ENCODE measurements at regions not wholly inside any gene's neighbourhood (a gene's known extent, or its start where the extent isn't known, plus 50 kb on each side); places are given as distances from the start of the nearest gene placed in this dataset.
"Not testable (repeated sequence)": the region's sequence is repeated elsewhere in the genome, so short reads cannot be mapped to it uniquely, and the experiment has no call there.

DNA sequence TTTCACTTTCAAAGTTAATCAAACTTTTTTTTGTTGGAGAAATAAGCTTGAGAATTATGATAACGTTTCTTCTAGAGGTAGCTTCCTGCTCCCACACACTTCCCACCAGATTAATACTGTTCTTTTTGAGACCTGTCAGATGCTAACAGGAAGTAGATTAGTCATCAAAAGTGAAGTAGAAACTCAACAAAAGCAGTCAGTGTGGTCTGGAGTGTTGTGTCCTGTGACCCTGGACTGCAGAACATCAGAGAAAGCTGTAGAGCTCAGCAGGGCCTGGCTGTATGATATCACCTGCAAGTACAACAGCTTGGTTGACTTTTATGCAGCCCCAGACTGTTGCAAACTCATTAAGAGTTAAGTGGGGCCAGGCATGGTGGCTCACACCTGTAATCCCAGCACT, 495.7 kb upstream of the CYLC2 start:
- DNase-seq (ENCODE audit: low spot score), result no peak
- Histone ChIP-seq H3K9me3 (ENCODE audit: low read depth, low read length, poor library complexity, severe bottlenecking) (peaks cover 8% of the 10 kb centered on the region), H3K27ac (ENCODE audit: low read depth, low read length, poor library complexity, severe bottlenecking) (no peak overlapping the region), H3K4me3 (ENCODE audit: low read depth, low read length, poor library complexity, severe bottlenecking) (no peak overlapping the region), H3K4me1 (ENCODE audit: insufficient read depth, low read length, poor library complexity, severe bottlenecking) (no peaks in the 10 kb centered on the region), H3K27me3 (replicated peaks; ENCODE audit: insufficient read depth, low read depth, low read length, poor library complexity) (no peaks in the 10 kb centered on the region), H3K36me3 (ENCODE audit: insufficient read depth, low read length, poor library complexity, severe bottlenecking) (no peaks in the 10 kb centered on the region)
- POLR2A ChIA-PET (ENCODE audit: low non-redundant PET), result no interaction called here
- no TSS peak for BruUV-seq (replicated peaks)
- CTCF ChIA-PET, result no interaction called here
- intact Hi-C loops (cut with micrococcal nuclease; ENCODE audit: unreplicated experiment), result no loop called here
- TF ChIP-seq, protein P1, sequence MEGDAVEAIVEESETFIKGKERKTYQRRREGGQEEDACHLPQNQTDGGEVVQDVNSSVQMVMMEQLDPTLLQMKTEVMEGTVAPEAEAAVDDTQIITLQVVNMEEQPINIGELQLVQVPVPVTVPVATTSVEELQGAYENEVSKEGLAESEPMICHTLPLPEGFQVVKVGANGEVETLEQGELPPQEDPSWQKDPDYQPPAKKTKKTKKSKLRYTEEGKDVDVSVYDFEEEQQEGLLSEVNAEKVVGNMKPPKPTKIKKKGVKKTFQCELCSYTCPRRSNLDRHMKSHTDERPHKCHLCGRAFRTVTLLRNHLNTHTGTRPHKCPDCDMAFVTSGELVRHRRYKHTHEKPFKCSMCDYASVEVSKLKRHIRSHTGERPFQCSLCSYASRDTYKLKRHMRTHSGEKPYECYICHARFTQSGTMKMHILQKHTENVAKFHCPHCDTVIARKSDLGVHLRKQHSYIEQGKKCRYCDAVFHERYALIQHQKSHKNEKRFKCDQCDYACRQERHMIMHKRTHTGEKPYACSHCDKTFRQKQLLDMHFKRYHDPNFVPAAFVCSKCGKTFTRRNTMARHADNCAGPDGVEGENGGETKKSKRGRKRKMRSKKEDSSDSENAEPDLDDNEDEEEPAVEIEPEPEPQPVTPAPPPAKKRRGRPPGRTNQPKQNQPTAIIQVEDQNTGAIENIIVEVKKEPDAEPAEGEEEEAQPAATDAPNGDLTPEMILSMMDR (conservative IDR thresholded peaks at IDR 0.05; ENCODE audit: low read depth, low read length), result no peak
- no peak for TF ChIP-seq EZH2 (IDR thresholded peaks at IDR 0.05; ENCODE audit: borderline replicate concordance, low read depth, low read length, poor library complexity, severe bottlenecking)

GRCh38 chr9:102497709-102498108, 497.4 kb upstream of the CYLC2 start:
- no peak for DNase-seq (ENCODE audit: low spot score)
- no peak overlapping the region for H3K4me3 ChIP-seq (ENCODE audit: low read depth, low read length, poor library complexity, severe bottlenecking)
- H3K36me3 ChIP-seq (ENCODE audit: insufficient read depth, low read length, poor library complexity, severe bottlenecking), result no peaks in the 10 kb centered on the region
- no peaks in the 10 kb centered on the region for H3K4me1 ChIP-seq (ENCODE audit: insufficient read depth, low read length, poor library complexity, severe bottlenecking)
- peaks cover 8% of the 10 kb centered on the region for H3K9me3 ChIP-seq (ENCODE audit: low read depth, low read length, poor library complexity, severe bottlenecking)
- H3K27me3 ChIP-seq (replicated peaks; ENCODE audit: insufficient read depth, low read depth, low read length, poor library complexity), result no peaks in the 10 kb centered on the region
- POLR2A ChIA-PET (ENCODE audit: low non-redundant PET), result no interaction called here
- H3K27ac ChIP-seq (ENCODE audit: low read depth, low read length, poor library complexity, severe bottlenecking), result no peak overlapping the region
- intact Hi-C loops (cut with micrococcal nuclease; ENCODE audit: unreplicated experiment), result no loop called here
- BruUV-seq (replicated peaks), result no TSS peak
- TF ChIP-seq EZH2 (IDR thresholded peaks at IDR 0.05; ENCODE audit: borderline replicate concordance, low read depth, low read length, poor library complexity, severe bottlenecking), result no peak
- TF ChIP-seq, protein P1 (conservative IDR thresholded peaks at IDR 0.05; ENCODE audit: low read depth, low read length), result no peak
- CTCF ChIA-PET, result no interaction called here

DNA sequence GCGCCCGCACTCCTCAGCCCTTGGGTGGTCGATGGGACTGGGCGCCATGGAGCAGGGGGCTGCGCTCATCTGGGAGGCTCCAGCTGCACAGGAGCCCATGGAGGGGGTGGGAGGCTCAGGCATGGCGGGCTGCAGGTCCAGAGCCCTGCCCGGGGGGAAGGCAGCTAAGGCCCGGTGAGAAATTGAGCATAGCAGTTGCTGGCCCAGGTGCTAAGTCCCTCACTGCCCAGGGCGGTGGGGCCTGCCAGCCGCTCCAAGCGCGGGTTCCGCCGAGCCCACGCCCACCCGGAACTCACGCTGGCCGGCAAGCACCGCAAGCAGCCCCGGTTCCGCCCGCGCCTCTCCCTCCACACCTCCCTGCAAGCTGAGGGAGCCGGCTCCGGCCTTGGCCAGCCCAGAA, 508.2 kb upstream of the CYLC2 start:
- H3K36me3 ChIP-seq (ENCODE audit: insufficient read depth, low read length, poor library complexity, severe bottlenecking); DNase-seq (ENCODE audit: low spot score); BruUV-seq (replicated peaks); H3K9me3 ChIP-seq (ENCODE audit: low read depth, low read length, poor library complexity, severe bottlenecking); H3K27ac ChIP-seq (ENCODE audit: low read depth, low read length, poor library complexity, severe bottlenecking); H3K27me3 ChIP-seq (replicated peaks; ENCODE audit: insufficient read depth, low read depth, low read length, poor library complexity); intact Hi-C loops (cut with micrococcal nuclease; ENCODE audit: unreplicated experiment); H3K4me1 ChIP-seq (ENCODE audit: insufficient read depth, low read length, poor library complexity, severe bottlenecking); H3K4me3 ChIP-seq (ENCODE audit: low read depth, low read length, poor library complexity, severe bottlenecking); CTCF ChIA-PET; POLR2A ChIA-PET (ENCODE audit: low non-redundant PET): not testable (repeated sequence)

GRCh38 chr9:102483651-102484050, 511.5 kb upstream of the CYLC2 start:
- no peaks in the 10 kb centered on the region for H3K4me1 ChIP-seq (ENCODE audit: insufficient read depth, low read length, poor library complexity, severe bottlenecking)
- no peaks in the 10 kb centered on the region for H3K9me3 ChIP-seq (ENCODE audit: low read depth, low read length, poor library complexity, severe bottlenecking)
- H3K4me3 ChIP-seq (ENCODE audit: low read depth, low read length, poor library complexity, severe bottlenecking), result no peak overlapping the region
- H3K27ac ChIP-seq (ENCODE audit: low read depth, low read length, poor library complexity, severe bottlenecking), result no peak overlapping the region
- BruUV-seq (replicated peaks), result no TSS peak
- no peak for TF ChIP-seq EZH2 (IDR thresholded peaks at IDR 0.05; ENCODE audit: borderline replicate concordance, low read depth, low read length, poor library complexity, severe bottlenecking)
- TF ChIP-seq, protein P1 (conservative IDR thresholded peaks at IDR 0.05; ENCODE audit: low read depth, low read length), result no peak
- intact Hi-C loops (cut with micrococcal nuclease; ENCODE audit: unreplicated experiment), result no loop called here
- POLR2A ChIA-PET (ENCODE audit: low non-redundant PET), result no interaction called here
- no peaks in the 10 kb centered on the region for H3K36me3 ChIP-seq (ENCODE audit: insufficient read depth, low read length, poor library complexity, severe bottlenecking)
- no peaks in the 10 kb centered on the region for H3K27me3 ChIP-seq (replicated peaks; ENCODE audit: insufficient read depth, low read depth, low read length, poor library complexity)
- no peak for DNase-seq (ENCODE audit: low spot score)
- CTCF ChIA-PET, result no interaction called here
